ENCODE measurements at regions not wholly inside any gene's neighbourhood (a gene's known extent, or its start where the extent isn't known, plus 50 kb on each side); places are given as distances from the start of the nearest gene placed in this dataset.
"Not testable (repeated sequence)": the region's sequence is repeated elsewhere in the genome, so short reads cannot be mapped to it uniquely, and the experiment has no call there.

DNA sequence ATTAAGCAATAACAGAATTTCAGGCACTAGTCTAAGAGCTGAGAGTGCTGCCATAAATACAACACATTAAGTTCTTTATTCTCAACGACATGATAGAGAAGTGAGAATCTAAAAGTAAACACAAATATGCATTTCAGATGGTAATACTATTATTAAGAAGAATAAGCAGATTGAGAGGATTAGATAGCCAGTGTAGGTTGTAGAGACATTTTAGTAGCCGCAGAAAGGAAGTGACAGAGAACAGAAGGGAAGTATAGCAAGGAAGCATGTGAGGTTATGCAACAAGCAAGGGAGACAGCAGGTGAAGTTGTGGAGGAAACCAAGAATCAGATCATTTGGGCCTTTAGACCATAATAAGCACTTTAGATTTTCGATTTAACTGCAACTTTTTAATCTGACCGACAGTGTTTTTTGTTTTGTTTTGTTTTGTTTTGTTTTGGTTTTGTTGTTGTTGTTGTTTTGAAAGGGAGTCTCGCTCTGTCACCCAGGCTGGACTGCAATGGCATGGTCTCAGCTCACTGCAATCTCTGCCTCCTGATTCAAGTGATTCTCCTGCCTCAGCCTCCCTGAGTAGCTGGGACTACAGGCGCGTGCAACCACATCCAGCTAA lies 737.0 kb upstream of the ADGRB3 start:
- no peak for DNase-seq (ENCODE audit: low spot score)

DNA sequence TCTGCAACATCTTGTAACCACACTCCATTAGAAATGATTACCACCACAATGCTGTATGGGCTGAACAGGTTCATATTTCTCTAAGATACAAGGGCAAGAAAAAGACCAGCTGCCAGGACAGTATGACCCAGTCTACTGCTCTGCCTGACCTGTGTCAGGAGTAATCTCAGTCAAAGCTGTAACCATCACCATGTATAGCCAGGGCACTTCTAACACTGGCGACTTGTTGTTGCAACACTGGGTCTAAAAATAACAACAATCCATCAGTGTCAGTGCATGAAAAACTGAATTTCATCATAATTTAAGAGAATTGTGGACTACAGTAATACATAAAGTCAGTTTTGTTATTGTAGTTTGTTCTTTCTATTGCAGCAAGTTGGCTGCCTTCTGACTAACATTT lies 738.6 kb upstream of the ADGRB3 start:
- DNase-seq (ENCODE audit: low spot score): no peak

DNA sequence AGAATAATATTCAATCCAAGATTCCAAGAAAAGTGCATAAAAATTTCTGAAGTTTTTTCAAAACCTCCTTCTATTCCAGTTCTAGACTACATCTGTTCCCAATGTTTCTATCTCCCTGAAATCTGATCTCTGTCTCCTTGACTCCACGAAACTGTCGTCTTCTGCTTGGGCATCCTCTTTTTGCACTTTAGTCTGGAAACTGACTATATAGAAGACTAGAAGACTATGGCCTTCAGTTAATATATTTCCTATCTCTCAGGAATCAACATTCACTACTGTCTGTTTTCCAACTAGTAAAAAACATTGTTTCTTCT lies 745.4 kb upstream of the ADGRB3 start:
- no peak for DNase-seq (ENCODE audit: low spot score)

DNA sequence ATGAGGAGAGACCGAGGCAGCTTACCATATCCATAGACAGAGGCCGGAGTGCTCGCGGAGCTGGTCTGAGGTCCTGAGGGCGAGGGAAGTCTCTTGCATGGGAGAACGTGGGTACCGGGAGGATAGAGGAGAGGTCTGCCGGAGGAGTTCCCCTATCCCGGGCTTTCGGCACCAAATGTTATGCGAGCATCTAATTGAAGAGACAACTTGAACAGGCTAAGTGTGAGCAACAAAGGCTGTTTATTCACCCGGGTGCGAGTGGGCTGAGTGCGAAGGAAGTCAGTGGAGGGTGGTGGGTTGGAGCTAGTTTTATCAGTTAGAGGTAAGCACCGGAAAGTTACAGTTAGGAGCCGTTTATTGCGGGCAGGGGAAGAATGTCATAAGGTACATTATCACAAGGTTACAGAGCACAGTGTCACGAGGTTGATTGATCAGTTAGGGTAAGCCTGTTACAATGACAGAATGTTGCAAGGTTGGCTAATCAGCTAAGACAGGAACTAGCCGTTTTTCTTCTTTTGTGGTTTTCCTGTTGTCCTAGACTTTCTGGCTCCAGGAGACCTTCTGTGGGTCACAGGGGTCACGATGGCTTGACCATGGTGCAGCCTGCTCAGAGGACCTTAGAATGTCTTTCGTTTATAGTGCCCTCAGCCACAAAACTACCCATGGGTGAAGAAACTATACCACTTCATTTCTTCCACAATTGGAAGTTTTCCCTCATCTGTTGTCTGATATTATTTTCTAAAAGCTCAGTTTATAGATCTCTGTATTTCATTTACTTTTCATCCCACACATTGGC lies 746.0 kb upstream of the ADGRB3 start:
- DNase-seq (ENCODE audit: low spot score): no peak

GRCh38 chr6:67888546-67888885 lies 746.6 kb upstream of the ADGRB3 start:
- no peak for DNase-seq (ENCODE audit: low spot score)

DNA sequence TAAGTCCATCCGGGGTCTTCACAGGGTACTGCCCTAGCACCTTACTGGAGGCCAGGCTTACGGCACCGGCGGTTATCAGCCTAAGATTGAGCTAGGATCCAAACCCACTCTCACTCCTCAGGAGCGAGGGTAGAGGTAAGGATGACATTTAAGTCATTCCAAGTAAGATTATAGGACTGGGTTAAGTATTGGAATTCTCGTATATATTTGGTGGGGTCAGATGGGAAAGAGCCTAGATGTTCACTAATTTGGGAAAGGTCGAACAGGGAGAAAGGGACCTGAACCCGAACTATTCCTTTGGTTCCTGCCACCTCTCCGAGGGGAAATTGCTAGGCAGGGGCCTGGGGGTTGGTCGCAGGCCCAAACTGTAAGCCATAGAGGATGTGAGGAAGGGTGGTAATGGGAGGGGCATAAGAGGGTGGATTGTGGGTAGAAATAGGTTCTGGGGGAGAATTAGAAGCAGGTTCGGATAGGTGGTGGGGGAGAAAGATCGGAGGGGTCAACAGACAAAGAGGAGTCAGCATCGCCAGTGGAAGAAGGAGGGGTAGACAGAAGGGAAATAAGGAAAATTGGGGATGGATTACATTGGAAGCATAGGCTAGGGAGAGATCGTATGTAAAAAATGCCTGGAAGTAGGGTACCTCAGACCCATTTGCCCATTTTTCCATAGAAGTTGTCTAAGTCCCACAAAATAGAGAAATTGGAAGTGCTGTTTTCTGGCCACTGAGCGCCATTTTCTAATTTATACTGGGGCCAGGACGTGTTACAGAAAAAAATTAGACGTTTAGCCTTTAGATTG lies 747.1 kb upstream of the ADGRB3 start:
- no peak for DNase-seq (ENCODE audit: low spot score)

GRCh38 chr6:67887419-67887746 lies 747.7 kb upstream of the ADGRB3 start:
- DNase-seq (ENCODE audit: low spot score): no peak

DNA sequence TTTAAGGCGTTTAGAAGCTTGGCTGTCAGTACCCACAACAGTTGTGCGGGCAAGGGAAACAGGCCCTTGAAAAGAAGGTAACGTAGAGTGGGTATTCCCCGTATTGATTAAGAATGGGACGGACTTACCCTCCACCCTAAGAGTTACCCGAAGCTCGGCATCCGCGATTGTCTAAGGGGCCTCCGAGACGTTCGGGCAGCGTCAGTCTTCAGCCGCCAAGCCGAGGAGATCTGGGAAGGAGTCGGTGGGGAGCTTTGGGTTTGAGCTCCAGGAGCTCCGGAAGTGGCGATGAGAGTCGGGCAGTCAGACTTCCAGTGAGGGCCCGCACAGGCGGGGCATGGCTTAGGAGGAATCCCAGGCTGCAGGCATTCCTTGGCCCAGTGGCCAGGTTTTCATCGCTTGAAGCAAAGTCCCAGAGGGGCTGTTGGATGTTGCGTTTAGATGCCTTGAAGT lies 748.2 kb upstream of the ADGRB3 start:
- DNase-seq (ENCODE audit: low spot score): no peak

DNA sequence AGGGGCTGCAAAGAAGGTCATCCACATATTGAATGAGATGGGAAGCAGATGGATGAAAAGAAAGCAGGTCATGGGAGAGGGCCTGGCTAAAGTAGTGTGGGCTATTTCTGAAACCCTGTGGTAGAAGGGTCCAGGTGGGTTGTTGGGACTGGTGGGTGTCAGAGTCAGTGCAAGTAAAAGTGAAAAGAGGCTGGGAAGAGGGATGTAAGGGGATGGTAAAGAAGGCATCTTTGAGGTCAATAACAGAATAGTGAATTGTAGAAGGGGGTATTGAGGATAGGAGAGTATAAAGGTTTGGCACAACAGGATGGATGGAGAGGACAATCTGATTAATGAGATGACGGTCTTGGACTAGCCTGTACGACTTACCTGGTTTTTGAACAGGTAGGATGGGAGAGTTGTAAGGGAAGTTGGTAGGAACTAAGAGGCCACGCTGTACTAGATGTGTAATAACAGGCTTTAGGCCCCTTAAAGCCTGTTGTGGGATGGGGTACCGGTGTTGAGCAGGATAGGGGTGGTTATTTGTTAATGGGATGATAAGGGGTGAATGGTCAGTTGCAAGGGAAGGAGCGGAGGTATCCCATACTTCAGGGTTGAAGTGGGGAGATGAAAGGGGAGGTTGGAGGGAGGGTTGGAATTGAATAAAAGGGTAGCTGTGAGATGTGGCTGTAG lies 748.9 kb upstream of the ADGRB3 start:
- DNase-seq (ENCODE audit: low spot score): no peak

DNA sequence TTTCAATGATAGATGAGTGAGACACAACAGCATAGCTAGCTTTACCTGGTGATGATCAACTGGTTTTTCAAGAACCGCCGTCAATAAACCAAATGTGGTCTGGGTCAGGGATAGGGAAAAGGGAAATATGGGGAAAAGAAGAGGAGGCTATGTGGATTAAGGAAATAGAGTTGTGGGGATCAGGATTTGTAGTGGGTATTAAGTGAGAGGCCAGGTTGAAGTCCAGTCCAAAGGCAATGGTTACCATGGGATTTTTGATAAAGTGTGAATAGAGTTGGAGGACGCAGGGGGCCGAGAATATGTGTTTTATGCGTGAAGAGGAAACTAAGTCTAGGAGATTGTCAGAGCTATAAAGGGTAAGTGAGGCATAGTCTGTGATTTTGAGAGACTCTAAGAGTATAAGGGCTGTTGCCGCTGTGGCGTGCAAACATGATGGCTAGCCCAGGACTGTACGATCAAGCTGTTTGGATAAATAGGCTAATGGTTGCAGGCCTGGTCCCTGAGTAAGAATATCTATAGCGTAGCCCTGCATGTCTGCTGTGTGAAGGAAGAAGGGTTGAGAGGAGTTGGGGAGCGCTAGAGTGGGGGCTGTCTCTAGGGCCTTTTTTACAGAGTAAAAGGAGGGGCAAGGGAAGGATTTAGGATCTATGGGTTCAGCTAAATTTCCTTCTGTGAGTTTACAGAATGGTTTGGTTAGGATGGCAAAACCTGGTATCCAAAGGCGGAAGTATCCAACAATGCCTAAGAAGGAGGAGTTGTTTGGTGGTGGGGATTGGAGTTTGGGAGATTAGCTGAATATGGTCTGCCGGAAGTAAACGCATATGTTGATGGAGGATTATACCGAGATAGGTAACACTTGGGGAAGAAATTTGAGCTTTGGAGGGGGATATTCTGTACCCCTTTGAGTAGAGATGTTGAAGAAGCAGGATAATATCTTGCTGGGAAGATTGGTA lies 749.7 kb upstream of the ADGRB3 start:
- DNase-seq (ENCODE audit: low spot score): no peak

DNA sequence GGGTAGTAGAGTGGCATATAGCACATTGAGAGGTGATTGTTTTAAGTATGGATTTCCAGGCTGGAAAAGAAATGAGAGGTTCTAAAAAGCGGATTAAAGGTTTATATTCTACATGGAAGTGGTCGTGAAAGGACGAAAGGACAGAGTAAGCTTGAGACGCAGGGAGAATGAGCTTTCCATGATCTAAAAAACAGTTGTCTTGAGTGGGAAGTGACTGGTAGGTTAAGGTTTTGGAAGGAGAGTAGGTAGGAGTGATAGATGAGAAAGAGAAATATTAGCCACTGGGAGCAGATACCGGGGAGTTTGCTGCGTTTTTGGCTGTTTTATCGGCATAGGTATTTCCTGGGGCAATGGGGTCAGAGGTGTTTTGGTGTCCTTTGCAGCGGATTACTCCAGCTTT lies 750.6 kb upstream of the ADGRB3 start:
- DNase-seq (ENCODE audit: low spot score): no peak

DNA sequence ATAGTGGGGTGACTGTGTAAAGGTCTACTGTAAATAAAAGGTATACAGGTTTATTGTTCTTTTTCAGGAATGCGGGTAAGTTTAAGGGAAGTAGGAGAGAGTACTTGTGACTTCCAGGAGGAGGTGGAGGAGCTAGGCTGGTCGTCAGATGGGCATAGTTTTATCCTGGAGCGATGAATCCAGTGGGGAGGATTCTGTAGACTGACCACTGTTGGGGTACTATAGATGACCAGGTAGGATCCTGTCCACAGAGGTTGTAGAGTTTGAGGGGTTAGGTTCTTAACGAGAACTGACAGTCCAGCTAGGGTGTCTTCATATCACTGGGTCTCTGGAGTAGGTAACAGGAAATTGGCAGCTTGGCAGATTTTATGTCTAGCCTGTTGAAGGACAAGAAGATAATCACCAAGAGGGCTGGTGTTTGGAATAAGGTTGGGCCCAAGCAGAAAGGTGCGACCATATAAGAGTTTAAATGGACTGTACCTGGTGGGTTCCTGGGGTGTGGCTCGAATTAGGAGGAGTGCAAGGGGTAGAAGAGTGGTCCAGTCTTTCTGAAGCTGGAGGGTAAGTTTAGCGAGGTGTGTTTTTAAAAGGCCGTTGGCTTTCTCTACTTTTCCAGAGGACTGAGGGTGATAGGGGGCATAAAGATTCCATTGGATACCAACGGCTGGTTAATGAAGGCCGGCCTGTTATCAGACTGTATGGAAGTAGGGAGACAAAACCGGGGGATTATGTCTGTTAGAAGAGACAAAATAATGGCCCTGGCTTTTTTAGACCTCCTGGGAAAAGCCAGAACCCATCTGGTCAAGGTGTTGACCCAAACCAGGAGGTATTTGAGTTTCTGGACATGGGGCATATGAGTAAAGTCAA lies 751.3 kb upstream of the ADGRB3 start:
- no peak for DNase-seq (ENCODE audit: low spot score)

DNA sequence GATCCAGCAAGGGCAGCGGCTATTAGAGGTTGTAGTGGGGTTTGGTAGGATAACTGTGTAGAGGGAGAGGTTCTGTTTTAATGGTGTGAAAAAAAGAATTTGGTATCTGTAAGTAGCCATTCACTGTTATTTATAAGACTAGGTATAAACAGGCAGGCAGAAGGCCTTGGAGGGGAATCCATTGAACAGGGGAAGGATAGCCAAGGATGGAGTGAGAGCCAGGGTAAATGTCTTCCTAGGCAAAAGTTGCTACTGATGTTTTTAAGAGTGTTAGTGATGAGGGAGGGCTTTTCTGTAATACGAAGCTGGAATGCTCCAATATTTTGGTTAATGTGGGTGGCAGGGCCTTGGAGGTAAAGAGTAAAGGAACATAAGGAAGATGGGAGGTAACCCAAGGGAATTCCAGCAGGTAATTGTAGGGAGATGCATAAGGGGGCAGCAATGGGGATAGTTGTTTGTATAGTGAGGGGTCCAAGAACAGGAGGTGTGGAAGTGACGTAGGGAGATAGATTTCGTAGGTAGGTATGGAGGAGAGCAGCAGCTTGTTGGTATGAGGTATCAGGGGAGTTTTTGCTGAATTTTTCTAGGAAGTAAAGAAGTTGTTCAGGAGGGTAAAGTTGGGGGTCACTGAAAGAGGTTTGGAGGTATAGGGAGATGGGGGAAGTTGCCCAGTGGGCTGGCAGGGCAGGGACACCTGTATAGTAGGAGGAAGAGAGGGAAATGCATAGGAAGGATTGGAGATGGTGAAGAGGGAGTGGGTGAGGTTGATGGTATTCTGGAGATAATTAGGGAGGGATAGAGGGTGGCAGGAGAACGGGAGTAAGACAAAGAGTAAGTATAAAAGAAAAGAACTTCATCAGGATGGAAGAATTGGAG lies 752.4 kb upstream of the ADGRB3 start:
- DNase-seq (ENCODE audit: low spot score): no peak

DNA sequence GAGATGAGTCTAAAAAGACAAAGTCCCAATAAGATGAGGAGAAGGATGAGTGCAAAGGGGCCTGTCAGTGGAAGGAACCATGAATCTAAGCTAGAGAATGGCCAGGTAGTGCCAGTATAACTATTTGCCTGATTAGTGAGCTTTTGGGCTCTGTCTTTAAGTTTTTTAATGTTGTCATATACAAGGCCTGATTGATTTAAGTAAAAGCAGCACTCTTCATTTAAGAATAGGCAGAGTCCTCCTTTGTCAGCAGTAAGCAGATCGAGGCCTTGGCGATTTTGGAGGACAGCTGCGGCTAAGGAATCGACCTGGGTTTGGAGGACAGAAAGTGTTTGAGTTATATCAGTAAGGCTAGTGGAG lies 753.4 kb upstream of the ADGRB3 start:
- no peak for DNase-seq (ENCODE audit: low spot score)

GRCh38 chr6:67880939-67881705 lies 754.0 kb upstream of the ADGRB3 start:
- no peak for DNase-seq (ENCODE audit: low spot score)

- not testable (repeated sequence) for DNase-seq (ENCODE audit: low spot score)
Measured at GRCh38 chr6:67880343-67880742, 754.7 kb upstream of the ADGRB3 start.

DNA sequence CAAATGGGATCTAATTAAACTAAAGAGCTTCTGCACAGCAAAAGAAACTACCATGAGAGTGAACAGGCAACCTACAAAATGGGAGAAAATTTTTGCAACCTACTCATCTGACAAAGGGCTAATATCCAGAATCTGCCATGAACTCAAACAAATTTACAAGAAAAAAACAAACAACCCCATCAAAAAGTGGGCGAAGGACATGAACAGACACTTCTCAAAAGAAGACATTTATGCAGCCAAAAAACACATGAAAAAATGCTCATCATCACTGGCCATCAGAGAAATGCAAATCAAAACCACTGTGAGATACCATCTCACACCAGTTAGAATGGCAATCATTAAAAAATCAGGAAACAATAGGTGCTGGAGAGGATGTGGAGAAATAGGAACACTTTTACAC lies 755.2 kb upstream of the ADGRB3 start:
- not testable (repeated sequence) for DNase-seq (ENCODE audit: low spot score)

GRCh38 chr6:67879105-67879904 lies 755.8 kb upstream of the ADGRB3 start:
- DNase-seq (ENCODE audit: low spot score): not testable (repeated sequence)

All from kidney capillary endothelial cell (primary cell).